Fibroblast of skin of scalp (primary cell): ENCODE measurements at regions not wholly inside any gene's neighbourhood (a gene's known extent, or its start where the extent isn't known, plus 50 kb on each side); places are given as distances from the start of the nearest gene placed in this dataset.

Experiments
- DNase-seq: peaks from one replicate; pipeline ENCODE4 v3.0.0-alpha.2; 2013

DNA sequence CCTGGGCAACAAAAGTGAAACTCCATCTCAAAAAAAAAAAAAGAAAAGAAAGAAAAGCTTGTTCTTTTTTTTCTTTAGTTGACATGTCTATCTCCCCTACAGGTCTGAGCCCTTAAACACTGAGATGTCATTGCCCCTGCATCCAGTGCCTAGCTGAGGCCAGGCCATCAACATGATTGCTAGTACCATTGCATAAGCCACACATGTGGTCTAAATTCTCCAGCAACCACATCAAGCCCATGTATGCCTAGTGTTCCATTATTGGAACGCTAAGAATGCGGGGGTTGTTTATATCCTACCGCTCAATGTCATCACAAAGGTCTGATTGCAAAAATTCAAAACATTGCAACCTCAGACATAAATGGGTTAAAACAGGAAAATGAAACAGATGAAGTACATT lies 62.7 kb downstream of the NPTX2 start:
- DNase-seq: no peak

DNA sequence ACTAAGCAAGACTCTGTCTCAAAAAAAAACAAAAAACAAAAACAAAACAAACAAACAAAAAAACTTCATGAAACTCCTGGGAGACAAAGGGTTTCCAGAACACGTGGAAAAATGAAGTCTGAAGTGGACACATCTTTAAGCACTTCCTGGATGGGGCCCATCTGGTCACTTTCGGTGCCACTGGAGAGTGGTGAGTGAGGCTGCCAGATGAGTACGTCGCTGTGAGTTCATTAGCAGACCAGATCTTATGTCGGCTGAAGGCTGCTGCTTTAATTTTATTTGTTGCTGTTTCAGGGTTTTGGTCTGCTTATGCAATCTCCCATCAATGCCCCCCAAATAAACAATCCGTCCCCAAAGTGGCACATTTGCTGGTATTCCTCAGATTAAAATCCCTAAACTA lies 64.4 kb downstream of the NPTX2 start:
- no peak for DNase-seq

DNA sequence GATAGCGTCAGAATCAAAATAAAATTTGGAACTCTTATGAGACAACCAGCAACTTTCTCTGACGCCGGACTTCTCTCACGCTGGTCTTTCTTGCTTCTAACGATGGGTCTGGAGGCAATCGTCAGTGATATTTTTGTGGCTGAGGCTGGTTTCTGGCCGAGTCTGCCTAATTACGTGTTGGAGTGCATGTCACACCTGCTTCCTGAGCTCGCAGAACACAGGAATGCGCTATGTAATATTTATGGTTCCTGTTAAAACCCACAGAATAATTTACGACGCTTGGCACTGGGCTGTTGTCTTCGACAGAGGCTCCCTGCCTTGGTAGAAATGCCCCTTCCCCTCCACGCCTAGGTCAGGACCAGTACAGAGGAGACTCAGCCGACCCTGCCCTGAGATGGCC lies 64.9 kb downstream of the NPTX2 start:
- DNase-seq: no peak

DNA sequence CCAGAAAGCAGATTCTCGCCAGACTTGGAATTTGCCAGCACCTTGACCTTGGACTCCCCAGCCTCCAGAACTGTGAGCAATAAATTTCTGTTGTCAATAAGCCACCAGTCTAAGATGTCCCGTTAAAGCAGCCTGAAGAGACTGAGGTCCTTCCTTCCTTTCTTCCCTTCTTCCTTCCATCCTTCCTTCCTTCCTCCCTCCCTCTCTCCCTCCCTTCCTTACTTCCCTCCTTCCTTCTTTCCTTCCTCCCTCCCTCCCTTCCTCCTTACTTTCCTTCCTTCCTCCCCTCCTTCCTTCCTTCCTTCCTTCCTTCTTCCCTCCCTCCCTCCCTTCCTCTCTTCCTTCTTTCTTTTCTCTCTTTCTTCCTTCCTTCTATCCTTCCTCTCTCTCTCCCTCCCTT lies 66.4 kb downstream of the NPTX2 start:
- DNase-seq: no peak

DNA sequence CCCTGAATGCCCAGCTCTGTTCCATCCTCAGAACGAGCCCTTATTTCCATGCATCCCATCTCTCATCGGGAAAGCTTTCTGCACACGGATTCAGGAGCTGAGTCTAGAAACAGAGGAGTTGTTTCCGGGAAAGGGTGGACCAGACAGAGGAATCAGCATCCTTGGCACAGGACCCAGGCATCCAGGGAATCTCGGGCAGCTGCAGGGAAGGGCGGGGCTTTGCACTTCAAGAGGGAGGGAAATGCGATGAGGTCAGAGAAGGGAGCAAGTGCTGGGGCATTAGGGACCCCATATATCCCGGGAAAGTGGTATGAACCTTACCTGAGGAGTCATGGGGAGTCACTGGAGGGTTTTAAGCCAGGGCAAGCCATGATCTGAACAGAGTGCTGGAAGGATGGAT lies 68.5 kb downstream of the NPTX2 start:
- DNase-seq: no peak

DNA sequence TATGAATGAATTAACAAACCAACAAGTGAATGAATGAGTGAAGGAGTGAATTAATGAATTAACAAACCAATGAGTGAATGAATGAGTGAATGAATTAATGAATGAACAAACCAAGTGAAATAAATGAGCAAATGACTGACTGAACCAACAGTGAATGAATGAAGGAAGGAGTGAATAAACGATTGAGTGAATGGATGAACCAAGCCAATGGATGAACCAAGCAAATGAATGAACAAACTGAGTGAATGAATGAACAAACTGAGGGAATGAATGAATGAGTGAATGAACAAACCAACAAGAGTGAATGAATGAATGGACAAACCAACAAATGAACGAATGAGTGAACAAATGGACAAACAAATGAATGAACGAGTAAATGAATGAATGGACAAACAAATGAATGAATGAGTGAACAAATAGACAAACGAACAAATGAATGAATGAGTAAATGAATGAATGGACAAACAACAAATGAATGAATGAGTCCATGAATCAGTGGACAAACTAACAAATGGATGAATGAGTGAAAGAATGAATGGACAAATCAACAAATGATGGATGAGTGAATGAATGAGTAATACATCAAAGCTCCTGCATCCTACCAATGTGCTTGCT lies 69.5 kb downstream of the NPTX2 start:
- no peak for DNase-seq

DNA sequence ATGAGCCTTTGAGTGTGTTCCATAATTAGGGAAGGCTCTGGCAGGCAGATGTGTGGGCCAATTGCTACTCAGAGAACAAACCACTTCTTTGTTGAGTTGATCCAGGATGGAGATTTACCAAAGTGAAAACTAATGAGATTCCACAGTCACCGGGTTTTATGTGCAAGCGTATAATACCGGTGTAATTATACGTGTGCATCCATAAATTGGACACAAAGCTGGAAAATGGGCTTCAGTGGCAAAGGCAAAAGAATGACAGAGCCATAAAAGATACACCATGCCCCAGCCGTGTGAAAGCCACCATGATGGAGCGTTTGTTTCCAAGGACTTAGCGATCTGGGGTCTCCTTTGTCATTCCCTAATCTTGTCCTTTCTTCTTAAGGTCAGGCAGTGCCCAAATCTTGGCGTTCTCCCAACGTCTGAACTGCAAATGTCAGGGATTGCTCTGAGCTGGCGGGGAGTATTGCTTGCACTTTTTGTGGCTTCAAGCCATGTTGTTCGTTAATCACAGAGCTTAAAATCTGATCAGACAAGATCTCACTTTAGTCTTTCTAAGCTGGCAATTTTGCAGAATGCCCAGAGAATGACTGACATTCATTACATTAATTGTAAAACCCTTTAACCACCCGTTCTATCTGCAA lies 70.1 kb downstream of the NPTX2 start:
- no peak for DNase-seq

DNA sequence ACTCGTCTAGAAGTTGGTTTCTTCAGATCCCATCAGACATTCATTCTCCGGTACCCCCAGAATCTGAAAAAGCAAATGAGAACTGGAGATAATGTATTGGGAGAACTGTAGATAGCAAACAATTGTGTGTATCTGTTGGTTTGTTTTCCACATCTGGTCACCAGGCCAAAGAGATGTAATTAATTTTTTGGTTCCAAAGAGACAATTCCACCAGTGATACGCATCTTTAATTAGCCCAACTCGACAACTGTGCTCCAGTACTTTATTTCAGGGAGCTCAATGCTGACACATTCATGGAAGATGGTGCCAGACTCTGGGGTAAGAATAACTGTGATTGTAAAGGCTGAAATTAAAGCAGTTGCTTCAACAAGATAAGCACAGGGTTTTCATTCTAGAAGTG lies 74.5 kb downstream of the NPTX2 start:
- no peak for DNase-seq

DNA sequence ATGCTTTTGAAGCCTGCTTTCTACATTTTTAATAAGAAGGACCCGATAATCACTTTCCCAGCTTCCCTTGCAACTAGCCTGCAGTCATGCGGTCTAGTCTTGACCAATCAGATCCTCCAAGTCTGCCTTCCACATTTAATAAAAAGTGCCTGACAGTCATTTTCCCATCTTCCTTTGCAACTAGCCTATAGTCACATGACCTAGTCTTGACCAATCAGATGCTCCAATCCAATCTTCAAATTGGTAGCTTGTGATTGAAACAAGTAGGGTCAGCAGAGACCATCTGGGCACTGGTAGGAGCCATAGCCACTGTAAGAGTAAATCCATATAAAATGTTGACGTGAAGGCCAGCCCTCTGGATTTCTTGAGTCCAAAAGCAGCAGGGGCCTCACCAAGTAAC lies 80.0 kb downstream of the NPTX2 start:
- no peak for DNase-seq

DNA sequence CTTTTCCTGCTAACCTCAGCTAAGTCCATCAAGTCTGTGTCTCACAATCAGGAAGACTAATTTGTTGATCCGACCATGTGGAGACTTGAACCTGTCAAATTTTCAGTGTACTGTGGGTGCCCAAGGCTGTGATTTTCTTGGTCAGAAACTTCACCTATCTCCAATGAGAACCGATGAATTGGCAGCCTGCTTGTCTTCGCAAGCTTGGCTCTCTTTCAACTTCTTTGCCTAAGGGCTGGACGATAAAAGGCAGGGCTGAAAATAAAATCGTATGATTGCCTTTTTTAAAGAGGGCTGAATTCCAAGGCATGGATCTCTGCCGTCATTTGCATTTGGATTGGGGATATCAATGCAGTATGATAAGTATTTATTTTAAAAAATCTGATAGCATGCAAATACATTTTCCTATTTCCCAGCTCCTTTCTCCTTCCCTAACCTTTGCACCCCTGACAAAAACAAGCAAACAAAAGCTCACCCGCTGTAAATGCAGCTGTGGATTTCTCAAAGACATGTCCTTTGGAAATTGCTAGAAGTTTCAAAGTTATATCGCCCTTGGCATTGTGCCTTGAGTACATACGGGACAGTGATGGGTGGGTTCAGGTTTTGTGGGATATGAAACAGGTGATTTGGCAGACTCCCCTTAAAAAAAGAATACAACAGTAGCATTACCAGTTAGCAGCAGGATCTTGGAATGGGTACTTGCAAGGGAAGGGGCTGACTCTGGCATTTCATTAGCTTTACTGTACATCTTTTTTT lies 80.6 kb downstream of the NPTX2 start:
- no peak for DNase-seq

DNA sequence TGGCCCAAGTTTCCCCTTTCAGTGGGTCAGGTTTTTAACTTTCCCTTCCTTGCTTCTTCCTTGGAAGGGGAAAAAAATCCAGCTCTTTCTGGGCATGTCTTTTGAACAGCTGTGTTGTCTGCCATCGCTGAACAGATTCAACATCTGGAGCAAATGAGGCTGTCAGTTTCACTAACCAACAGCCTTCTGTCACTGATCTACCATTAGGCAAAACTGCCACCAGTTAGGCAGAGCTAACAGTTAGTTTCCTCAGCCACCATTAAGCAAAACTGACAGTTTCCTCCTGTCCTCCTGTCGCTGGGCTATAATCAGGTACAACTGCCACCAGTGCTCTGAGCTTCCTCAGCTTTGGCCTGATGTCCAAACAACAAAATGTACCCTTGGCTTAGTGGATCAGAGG lies 81.9 kb downstream of the NPTX2 start:
- no peak for DNase-seq

DNA sequence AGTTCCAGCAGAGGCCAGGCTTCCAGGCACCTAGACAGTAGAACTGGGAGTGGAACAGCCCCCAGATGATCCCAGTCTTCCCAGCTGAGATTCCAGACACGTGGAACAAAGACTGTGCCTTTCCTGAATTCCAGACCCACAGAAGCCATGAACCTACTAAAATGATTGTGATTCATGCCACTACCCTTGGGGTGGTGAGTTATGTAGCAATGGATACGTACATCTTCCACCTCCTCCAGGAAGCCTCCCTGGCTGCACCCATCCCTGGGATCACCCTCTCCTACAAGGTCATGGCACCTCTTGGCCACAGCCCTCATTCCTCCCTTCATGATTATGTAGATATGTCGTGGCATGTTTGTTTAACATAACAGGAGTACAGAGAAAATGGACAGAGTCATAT lies 83.4 kb downstream of the NPTX2 start:
- no peak for DNase-seq

DNA sequence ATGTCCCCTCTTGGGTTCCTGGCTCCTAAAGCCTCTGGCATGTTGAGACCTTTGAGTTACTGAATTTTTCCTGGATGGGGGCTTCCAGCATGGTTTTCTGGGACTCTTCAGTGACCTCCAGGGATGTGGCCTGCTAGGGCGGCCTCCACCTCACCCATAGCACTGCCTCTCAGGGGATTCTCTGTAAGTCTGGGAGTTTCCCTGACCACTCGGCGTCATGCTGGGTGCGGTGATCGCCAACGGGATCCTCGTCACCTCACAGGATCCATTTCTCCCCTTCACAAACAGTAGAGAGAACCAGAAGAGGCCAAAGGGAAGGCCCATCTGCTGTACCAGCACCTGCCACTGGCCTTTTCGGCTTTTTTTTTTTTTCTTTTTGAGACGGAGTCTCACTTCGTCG lies 84.3 kb downstream of the NPTX2 start:
- DNase-seq: no peak

DNA sequence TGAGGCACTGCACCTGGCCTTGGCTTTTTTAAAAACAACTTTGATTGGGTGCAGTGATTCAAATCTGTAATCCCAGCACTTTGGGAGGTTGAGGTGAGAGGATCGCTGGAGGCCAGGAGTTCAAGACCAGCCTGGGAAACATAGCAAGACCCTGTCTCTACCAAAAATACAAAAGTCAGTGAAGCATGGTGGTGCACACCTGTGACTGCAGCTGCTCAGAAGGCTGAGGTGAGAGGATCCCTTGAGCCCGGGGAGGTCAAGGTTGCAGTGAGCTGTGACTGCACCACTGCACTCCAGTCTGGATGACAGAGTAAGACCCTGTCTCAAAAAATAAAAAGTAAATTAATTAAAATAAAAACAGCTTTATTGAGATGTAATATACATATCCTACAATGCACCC lies 84.9 kb downstream of the NPTX2 start:
- DNase-seq: no peak

DNA sequence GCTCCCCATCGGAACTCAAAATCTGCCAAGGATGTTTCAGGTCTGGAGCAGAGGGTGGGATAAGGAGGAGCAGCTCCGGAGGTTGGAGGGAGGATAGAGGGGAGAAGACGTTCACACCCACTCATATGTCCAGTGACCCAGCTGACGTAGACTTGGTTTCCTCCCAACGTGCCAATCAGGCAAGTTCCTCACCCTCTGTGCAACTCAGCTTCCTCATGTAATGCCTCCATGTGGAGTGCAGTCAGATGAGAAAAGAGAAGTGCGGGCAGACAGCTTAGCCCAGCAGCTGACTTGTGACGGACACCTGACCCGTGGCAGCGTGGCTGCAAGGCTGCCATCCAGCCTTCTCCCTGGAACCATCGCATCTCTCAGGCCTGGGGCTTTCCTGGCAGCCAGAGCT lies 86.8 kb downstream of the NPTX2 start:
- DNase-seq: no peak

DNA sequence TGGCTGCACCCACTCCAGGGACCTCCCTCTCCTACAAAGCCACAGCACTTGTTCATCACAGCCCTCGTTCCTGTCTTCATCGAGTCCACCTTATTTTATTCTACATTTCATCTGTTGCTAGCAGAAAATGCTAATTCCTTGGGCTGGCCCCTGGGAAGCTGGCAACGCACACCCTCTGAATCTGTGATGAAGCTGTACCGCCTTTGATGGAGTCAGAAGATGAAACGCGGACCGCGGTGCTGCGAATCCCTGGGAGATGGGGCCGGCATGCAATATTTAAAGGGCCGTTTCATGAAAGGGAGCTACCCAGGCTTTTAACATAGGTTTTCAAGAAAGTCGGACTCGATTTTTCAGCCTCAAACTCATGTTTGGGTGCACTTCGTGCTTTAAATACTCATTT lies 88.5 kb downstream of the NPTX2 start:
- no peak for DNase-seq

DNA sequence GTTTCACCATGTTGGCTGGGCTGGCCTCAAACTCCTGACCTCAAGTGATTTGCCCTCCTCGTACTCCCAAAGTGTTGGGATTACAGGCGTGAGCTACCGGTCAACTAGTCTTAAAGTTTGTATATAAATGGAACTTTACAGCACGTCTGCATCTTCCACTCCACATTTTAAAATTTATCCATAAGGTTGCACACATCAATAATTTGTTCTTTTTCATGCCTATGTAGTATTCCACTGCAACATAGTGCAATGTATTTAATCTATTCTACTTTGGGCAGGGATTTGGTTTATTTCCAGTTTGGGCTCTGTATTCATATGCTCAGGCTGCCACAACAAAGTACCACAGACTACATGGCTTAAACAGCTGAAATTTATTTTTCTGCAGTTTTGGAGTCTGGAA lies 90.0 kb downstream of the NPTX2 start:
- no peak for DNase-seq

DNA sequence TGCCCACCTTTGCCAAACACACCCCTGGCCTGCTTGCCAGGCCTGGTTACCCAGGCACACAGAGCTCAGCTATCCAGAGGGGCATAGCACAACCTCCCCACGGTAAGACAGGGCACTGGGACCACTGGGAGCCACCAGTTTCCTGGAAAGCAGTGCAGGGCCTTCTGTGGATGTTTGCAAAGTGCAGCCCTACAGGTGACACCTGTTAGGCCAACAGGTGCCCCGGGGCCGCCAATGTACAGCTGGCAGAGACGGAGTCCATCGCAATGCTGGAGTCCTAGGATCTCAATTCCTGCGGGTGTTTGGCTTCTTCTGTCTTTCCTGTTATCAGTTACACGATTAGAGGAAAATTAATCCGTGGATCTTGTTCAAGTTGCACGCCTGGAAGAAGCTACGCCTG lies 94.9 kb downstream of the NPTX2 start:
- DNase-seq: no peak

DNA sequence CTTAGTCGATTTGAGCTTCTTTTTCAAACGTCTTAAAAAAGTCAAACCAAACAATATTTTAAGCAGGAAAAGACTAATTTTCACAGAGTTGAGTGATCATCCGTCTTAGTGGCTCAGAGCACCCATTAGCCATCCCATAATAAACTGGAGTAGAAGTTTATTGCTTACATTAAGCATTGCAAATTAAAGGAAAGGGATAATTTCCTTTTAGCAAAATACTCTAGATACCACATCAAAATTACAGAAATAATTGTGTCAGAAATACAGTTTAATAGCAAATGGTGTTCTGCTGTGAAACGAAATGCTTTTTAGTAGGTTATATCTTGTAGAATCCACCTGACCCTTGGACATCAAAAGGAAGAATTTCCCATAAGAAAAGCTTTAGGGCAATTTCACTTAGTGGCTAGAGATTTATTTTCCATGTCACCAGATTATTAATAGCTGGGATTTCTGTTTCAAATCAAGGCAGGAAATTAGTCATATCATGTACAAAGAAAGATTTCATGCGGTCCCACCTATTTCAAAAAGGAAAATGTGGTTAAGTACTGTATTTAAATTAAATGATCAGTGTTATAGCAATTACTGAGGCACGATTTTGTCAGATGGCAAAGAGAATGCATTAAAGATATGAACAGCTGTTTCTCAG lies 96.2 kb downstream of the NPTX2 start:
- DNase-seq: no peak

DNA sequence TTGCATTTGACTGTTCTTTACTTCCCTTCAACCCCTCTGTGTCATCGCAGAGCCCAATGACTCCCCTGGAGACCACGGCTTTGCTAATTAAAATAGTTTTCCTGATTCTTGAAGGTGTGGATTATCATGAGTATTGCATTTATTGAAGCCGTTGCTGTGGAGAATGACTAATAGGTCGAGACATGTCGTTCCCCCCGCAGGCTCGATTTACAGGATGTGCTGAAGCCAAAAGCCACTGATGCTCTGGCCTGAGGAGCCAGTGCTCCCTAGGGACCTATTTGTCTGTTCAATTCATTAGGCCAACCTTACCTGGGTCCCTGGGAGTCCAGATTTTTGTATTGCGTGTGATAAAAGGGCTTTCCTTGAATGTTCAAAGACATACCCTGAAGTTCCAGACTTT lies 102.3 kb downstream of the NPTX2 start:
- peak; percentile 20 for DNase-seq

DNA sequence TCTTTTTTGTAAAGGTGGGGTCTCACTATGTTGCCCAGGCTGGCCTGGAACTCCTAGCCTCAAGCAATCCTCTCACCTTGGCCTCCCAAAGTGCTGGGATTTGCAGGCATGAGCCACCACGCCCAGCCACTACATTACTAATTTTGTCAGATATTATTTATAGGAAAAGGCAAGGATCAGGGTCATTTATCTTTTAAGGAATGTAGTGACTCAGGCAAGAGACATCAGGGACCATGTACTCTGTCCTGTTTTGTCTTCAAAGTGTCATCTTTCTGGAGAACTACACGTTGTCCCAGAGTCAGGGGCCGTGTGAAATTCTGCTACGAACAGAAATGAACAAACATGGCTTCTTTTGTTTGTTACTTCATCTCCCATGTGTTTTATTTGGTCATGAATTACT lies 105.3 kb downstream of the NPTX2 start:
- DNase-seq: peak; percentile 14

DNA sequence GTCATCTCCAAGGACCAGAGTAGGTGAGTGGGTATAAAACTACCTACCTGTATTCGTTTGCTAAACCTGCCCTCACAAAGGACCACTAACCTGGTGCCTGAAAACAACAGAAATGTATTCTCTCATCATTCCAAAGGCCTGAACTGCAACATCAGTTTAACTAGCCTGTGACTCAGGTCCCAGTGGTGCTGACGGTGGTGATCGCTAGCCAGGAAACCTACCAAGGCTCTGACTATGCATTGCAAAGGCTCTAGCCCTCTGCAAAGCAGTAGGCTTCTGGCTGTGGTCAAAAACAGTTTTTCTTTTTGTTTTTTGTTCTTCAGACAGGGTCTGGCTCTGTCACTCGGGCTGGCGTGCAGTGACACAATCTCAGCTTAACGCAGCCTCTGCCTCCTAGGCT lies 107.5 kb downstream of the NPTX2 start:
- peak; percentile 30 for DNase-seq

DNA sequence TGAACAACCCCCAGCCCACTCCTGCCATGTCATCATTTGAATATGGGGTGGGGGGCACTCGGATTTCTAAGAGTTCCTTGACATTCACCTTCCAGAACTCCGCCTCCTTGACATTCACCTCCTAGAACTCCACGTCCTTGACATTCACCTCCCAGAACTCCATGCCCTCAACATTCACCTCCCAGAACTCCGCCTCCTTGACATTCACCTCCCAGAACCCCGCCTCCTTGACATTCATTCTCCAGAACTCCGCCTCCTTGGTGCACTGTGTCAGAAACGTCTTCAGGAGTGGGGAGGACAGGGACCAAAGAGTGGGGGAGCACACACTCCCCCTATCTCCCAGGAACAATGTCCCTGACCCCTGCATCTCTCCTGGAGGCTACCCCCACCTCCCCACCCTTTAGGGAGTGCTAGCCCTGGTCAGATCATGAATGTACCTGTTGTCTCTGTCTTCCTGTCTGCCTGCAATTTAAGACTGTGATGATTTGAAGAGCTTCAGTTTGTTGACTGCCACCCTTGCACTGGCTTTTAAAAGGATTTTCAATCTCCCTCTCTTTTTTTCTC lies 110.1 kb downstream of the NPTX2 start:
- DNase-seq: no peak
